Forelimb muscle (tissue), 1 donor: ENCODE measurements at regions not wholly inside any gene's neighbourhood (a gene's known extent, or its start where the extent isn't known, plus 50 kb on each side); places are given as distances from the start of the nearest gene placed in this dataset.

Experiments
- DNase-seq: peaks from one replicate; pipeline ENCODE4 v3.0.0-alpha.2; 2013; ENCODE audit warnings: low read depth

- no peak for DNase-seq
These were observed 171.2 kb upstream of the ZFHX3 start for GRCh38 chr16:73219176-73219575.

GRCh38 chr16:73217654-73218053, 169.7 kb upstream of the ZFHX3 start:
- DNase-seq, result no peak

- DNase-seq, result no peak
These were observed 169.0 kb upstream of the ZFHX3 start for GRCh38 chr16:73216932-73217331.

GRCh38 chr16:73215678-73216377, 167.9 kb upstream of the ZFHX3 start:
- no peak for DNase-seq

- DNase-seq, result no peak
These were observed 167.1 kb upstream of the ZFHX3 start for GRCh38 chr16:73214825-73215677.

- DNase-seq, result no peak
These were observed 166.0 kb upstream of the ZFHX3 start for GRCh38 chr16:73213732-73214455.

GRCh38 chr16:73212431-73212830, 164.5 kb upstream of the ZFHX3 start:
- DNase-seq, result no peak

GRCh38 chr16:73210686-73211085, 162.8 kb upstream of the ZFHX3 start:
- DNase-seq, result no peak

- no peak for DNase-seq
These were observed 162.2 kb upstream of the ZFHX3 start for GRCh38 chr16:73210084-73210483.

GRCh38 chr16:73209190-73209589, 161.3 kb upstream of the ZFHX3 start:
- no peak for DNase-seq

GRCh38 chr16:73206151-73206707, 158.3 kb upstream of the ZFHX3 start:
- DNase-seq, result no peak

- DNase-seq, result no peak
These were observed 157.4 kb upstream of the ZFHX3 start for GRCh38 chr16:73205153-73205886.

- no peak for DNase-seq
These were observed 156.6 kb upstream of the ZFHX3 start for GRCh38 chr16:73204359-73205152.

- DNase-seq, result no peak
These were observed 154.3 kb upstream of the ZFHX3 start for GRCh38 chr16:73202161-73202729.

- no peak for DNase-seq
These were observed 151.3 kb upstream of the ZFHX3 start for GRCh38 chr16:73199214-73199613.

GRCh38 chr16:73198481-73198880, 150.6 kb upstream of the ZFHX3 start:
- no peak for DNase-seq

GRCh38 chr16:73197598-73197997, 149.7 kb upstream of the ZFHX3 start:
- no peak for DNase-seq

- no peak for DNase-seq
These were observed 148.7 kb upstream of the ZFHX3 start for GRCh38 chr16:73196670-73197069.

GRCh38 chr16:73193464-73193863, 145.5 kb upstream of the ZFHX3 start:
- DNase-seq, result no peak

- no peak for DNase-seq
These were observed 144.4 kb upstream of the ZFHX3 start for GRCh38 chr16:73192232-73192894.
